Mesothelial cell of epicardium (in vitro differentiated cells): ENCODE measurements at regions not wholly inside any gene's neighbourhood (a gene's known extent, or its start where the extent isn't known, plus 50 kb on each side); places are given as distances from the start of the nearest gene placed in this dataset.

Experiments used
- DNase-seq, 2 experiments: peaks; one replicate each; pipeline ENCODE4 v3.0.0; 2021; ENCODE audit warnings: low spot score in 2 of 2; ENCODE audit not compliant: unreplicated experiment in 2 of 2
- H3K27ac Mint-ChIP-seq: 2 replicates; pipeline ENCODE4 v1.8.0; 2021; ENCODE audit warnings: mixed read lengths
- H3K27me3 Mint-ChIP-seq: 2 replicates; pipeline ENCODE4 v1.8.0; 2021; ENCODE audit warnings: low read depth, mixed read lengths
- H3K36me3 Mint-ChIP-seq: 2 replicates; pipeline ENCODE4 v1.8.0; 2021; ENCODE audit warnings: mixed read lengths
- H3K4me1 Mint-ChIP-seq: 2 replicates; pipeline ENCODE4 v1.8.0; 2021; ENCODE audit warnings: mixed read lengths
- H3K4me3 Mint-ChIP-seq: 2 replicates; pipeline ENCODE4 v1.8.0; 2021; ENCODE audit warnings: mild to moderate bottlenecking, moderate library complexity, mixed read lengths
- H3K9me3 Mint-ChIP-seq: 2 replicates; pipeline ENCODE4 v1.8.0; 2021; ENCODE audit warnings: mixed read lengths
- CTCF ChIP-seq: fragments of 200-600 bp; sonication (generic); IDR thresholded peaks from one replicate; pipeline ENCODE4 v1.5.0; 2021; ENCODE audit warnings: antibody characterized with exemption; ENCODE audit not compliant: unreplicated experiment

GRCh38 chr4:4941751-4942150 is 77.5 kb downstream of the CYTL1 start:
- no peak overlapping the region for H3K27ac Mint-ChIP-seq
- no peaks in the 10 kb centered on the region for H3K4me1 Mint-ChIP-seq
- H3K27me3 Mint-ChIP-seq: peaks cover 25% of the 10 kb centered on the region
- TF ChIP-seq CTCF: no peak
- H3K9me3 Mint-ChIP-seq: peaks cover 3% of the 10 kb centered on the region
- no peak for DNase-seq
- H3K4me3 Mint-ChIP-seq: no peak overlapping the region
- no peaks in the 10 kb centered on the region for H3K36me3 Mint-ChIP-seq

GRCh38 chr4:4942658-4943057 is 76.6 kb downstream of the CYTL1 start:
- Mint-ChIP-seq H3K4me1 (no peaks in the 10 kb centered on the region), H3K27ac (no peak overlapping the region), H3K4me3 (no peak overlapping the region), H3K27me3 (peaks cover 22% of the 10 kb centered on the region), H3K36me3 (no peaks in the 10 kb centered on the region), H3K9me3 (peaks cover 3% of the 10 kb centered on the region)
- no peak for TF ChIP-seq CTCF
- no peak for DNase-seq

- no peak for DNase-seq
- no peak for TF ChIP-seq CTCF
- H3K4me3 Mint-ChIP-seq: no peak overlapping the region
- H3K4me1 Mint-ChIP-seq: no peaks in the 10 kb centered on the region
- H3K36me3 Mint-ChIP-seq: no peaks in the 10 kb centered on the region
- no peak overlapping the region for H3K27ac Mint-ChIP-seq
- H3K9me3 Mint-ChIP-seq: peaks cover 3% of the 10 kb centered on the region
- H3K27me3 Mint-ChIP-seq: peaks cover 14% of the 10 kb centered on the region
Observed at GRCh38 chr4:4945021-4945420, 74.2 kb downstream of the CYTL1 start.

GRCh38 chr4:4945829-4946228 is 73.4 kb downstream of the CYTL1 start:
- Mint-ChIP-seq H3K4me1 (no peaks in the 10 kb centered on the region), H3K27ac (no peak overlapping the region), H3K9me3 (peaks cover 3% of the 10 kb centered on the region), H3K36me3 (no peaks in the 10 kb centered on the region), H3K27me3 (peaks cover 8% of the 10 kb centered on the region), H3K4me3 (no peak overlapping the region)
- no peak for DNase-seq
- no peak for TF ChIP-seq CTCF

- H3K27ac Mint-ChIP-seq: no peak overlapping the region
- H3K36me3 Mint-ChIP-seq: no peaks in the 10 kb centered on the region
- TF ChIP-seq CTCF: no peak
- no peaks in the 10 kb centered on the region for H3K4me1 Mint-ChIP-seq
- peaks cover 3% of the 10 kb centered on the region for H3K9me3 Mint-ChIP-seq
- H3K4me3 Mint-ChIP-seq: no peak overlapping the region
- H3K27me3 Mint-ChIP-seq: peaks cover 8% of the 10 kb centered on the region
- no peak for DNase-seq
Observed at GRCh38 chr4:4946416-4946815, 72.8 kb downstream of the CYTL1 start.

GRCh38 chr4:4947721-4948120 is 71.5 kb downstream of the CYTL1 start:
- H3K4me3 Mint-ChIP-seq: no peak overlapping the region

More at GRCh38 chr4:4947721-4948120, 71.5 kb downstream of the CYTL1 start:
- Mint-ChIP-seq H3K36me3 (no peaks in the 10 kb centered on the region), H3K4me1 (no peaks in the 10 kb centered on the region), H3K9me3 (peaks cover 3% of the 10 kb centered on the region), H3K27ac (no peak overlapping the region), H3K27me3 (peaks cover 8% of the 10 kb centered on the region)
- no peak for DNase-seq
- no peak for TF ChIP-seq CTCF
